Right lobe of liver (tissue), 6 donors: ENCODE measurements at regions not wholly inside any gene's neighbourhood (a gene's known extent, or its start where the extent isn't known, plus 50 kb on each side); places are given as distances from the start of the nearest gene placed in this dataset.

Experiments
- ATAC-seq, 4 donors: fragments of 200-7000 bp; cut with Tn5 transposase; one replicate each; pipeline ENCODE4 v1.9.1; 2020; ENCODE audit warnings: mild to moderate bottlenecking in 4 of 4, moderate library complexity in 4 of 4
- DNase-seq, 3 donors: peaks; one replicate each; pipeline ENCODE4 v3.0.0-alpha.2; 2020
- H3K27ac ChIP-seq, 3 donors: fragments of 200-600 bp; one replicate each; pipeline ENCODE4 v1.8.0; 2022
- H3K27me3 ChIP-seq, 2 donors: fragments of 200-600 bp; one replicate each; pipeline ENCODE4 v1.8.0; 2022
- H3K36me3 ChIP-seq, 4 donors: fragments of 200-600 bp; sonication (generic) in 1 of 4; one replicate each; pipeline versions ENCODE4 v1.5.1 to v1.8.0; 2017 to 2022; ENCODE audit warnings: control low read depth in 1 of 4
- H3K4me1 ChIP-seq, 4 donors: fragments of 200-600 bp; sonication (generic) in 1 of 4; one replicate each; pipeline versions ENCODE4 v1.5.1 to v1.8.0; 2017 to 2022; ENCODE audit warnings: control low read depth in 1 of 4
- H3K4me3 ChIP-seq, 3 donors: fragments of 200-600 bp; one replicate each; pipeline ENCODE4 v1.8.0; 2022
- H3K9me3 ChIP-seq, 4 donors: fragments of 200-600 bp; sonication (generic) in 1 of 4; one replicate each; pipeline versions ENCODE4 v1.5.1 to v1.8.0; 2017 to 2022; ENCODE audit warnings: control low read depth in 1 of 4
- POLR2A ChIP-seq: fragments of 450-650 bp; IDR thresholded peaks from one replicate; pipeline ENCODE4 v1.6.1; 2017; ENCODE audit warnings: antibody characterized with exemption, mild to moderate bottlenecking
- WGBS: methylation state at CpG from one replicate; pipeline ENCODE4 v1.1.6; 2018; ENCODE audit warnings: low coverage, low lambda C conversion rate; ENCODE audit not compliant: insufficient coverage; ENCODE audit errors: missing lambda C conversion rate; 5-methylcytosine and 5-hydroxymethylcytosine counted together
- intact Hi-C, 2 donors: fragments of 100-400 bp; cut with DNase I; formaldehyde crosslinking; loops; one replicate each; pipeline versions ENCODE4 v1.11.2 to v1.14.1; 2022
- TF ChIP-seq, protein P1 (sequence below), 4 donors: fragments of 200-600 bp in 3 of 4; fragments of 450-650 bp in 1 of 4; IDR thresholded peaks; one replicate each; pipeline versions ENCODE4 v1.5.1 to v1.8.0; 2016 to 2022; ENCODE audit warnings: antibody characterized with exemption in 4 of 4, mild to moderate bottlenecking in 2 of 4
- donor health status: DM: no; HTN: yes; CAD: no.
- donor health status: DM: no; HTN: no; CAD: no.
- donor health status: DM: no; HTN: no; CAD: no.
- donor health status: DM: no; HTN: yes; CAD: no.
- donor health status: DM: no; HTN: yes; CAD: no.

DNA sequence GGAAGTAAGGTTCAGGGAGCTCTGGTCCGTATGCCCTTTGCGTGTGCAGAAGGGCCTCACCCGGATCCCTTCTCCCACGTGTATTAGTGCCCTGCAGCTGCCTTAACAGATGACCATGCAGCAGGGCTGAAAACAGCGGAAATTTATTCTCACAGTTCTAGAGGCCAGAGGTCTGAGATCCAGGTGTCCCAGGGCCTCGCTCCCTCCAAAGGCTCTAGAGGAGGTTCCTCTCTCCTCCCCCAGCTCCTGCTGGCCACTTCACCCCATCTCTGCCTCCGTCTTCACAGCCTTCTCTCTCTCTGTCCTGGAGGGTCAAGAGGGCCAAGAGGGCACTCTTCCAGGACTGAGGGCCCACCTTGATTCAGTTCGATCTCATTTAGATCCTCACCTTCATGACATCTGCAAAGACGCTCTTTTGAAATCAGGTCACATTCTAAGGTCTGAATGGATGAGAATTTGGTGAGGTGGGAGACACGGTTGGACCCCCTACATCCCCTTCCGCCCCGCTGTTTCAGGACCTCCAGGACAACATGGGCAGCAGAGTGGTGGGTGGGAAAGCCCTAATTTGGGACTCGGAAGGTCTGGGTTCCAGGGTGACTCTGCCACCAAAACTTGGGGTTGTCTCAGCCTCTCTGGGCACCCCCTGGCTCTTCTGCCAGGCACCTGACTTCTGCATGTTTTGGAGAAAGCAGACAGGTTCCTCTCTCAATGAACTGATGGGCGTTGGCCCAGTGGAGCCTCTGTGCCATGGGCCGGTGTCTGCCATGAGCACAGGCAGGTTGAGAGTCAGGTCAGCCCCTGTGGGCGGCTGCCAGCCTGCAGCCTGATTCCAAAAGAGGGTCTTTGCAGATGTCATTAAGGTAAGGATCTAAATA lies 361.2 kb downstream of the SEC14L1 start:
- Histone ChIP-seq H3K9me3 (no peaks in the 10 kb centered on the region), H3K27me3 (no peaks in the 10 kb centered on the region), H3K4me1 (no peaks in the 10 kb centered on the region), H3K36me3 (peaks cover 0 to 8% (median 5%) of the 10 kb centered on the region in 4 donors), H3K4me3 (no peak overlapping the region), H3K27ac (no peak overlapping the region)
- ATAC-seq (no peak), DNase-seq (peak in 2 of 3 donors; percentile 22 to 33)
- TF ChIP-seq POLR2A = no peak
- TF ChIP-seq, protein P1, sequence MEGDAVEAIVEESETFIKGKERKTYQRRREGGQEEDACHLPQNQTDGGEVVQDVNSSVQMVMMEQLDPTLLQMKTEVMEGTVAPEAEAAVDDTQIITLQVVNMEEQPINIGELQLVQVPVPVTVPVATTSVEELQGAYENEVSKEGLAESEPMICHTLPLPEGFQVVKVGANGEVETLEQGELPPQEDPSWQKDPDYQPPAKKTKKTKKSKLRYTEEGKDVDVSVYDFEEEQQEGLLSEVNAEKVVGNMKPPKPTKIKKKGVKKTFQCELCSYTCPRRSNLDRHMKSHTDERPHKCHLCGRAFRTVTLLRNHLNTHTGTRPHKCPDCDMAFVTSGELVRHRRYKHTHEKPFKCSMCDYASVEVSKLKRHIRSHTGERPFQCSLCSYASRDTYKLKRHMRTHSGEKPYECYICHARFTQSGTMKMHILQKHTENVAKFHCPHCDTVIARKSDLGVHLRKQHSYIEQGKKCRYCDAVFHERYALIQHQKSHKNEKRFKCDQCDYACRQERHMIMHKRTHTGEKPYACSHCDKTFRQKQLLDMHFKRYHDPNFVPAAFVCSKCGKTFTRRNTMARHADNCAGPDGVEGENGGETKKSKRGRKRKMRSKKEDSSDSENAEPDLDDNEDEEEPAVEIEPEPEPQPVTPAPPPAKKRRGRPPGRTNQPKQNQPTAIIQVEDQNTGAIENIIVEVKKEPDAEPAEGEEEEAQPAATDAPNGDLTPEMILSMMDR (IDR thresholded peaks at IDR 0.05) = no peak
- intact Hi-C loops = no loop called here
- WGBS = 92% methylated on average over 9 of the region's 16 CpGs

DNA sequence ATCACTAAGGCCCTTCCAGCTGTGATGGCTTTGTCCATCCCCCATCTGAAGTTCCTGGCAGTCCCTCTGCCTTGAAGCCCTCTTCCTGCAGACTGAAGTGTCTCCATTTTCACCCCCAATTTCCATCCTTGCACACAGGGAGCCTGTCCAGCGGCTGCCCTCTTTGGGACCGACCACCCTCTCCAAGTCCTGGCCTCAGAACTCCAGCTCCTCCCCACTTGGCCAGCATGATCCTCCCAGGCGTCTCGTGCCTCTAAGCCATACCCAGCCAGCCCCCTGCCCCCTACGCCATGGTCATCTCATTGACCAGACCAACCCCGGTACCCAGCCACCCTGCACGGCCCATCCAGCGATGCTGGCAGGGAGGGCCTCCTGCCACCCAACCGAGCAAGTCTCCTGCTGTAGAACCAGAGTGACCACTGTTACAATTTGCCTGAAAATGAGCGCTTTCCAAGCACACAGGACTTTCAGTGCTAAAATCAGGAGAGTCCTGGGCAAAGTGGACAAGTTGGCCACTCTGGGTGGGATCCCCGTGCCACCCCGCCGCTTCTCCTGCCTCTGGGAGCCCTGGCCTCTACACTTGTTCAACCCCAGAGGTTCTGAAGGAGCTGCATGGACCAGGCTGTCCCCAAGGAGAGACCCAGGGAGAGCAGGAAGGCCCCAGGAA lies 362.0 kb downstream of the SEC14L1 start:
- H3K36me3 ChIP-seq = peaks cover 0 to 8% (median 5%) of the 10 kb centered on the region in 4 donors
- no peaks in the 10 kb centered on the region for H3K9me3 ChIP-seq
- TF ChIP-seq, protein P1 (IDR thresholded peaks at IDR 0.05) = no peak
- no peak for TF ChIP-seq POLR2A
- H3K4me1 ChIP-seq = no peaks in the 10 kb centered on the region
- intact Hi-C loops = no loop called here
- no peak overlapping the region for H3K27ac ChIP-seq
- DNase-seq (peak in 2 of 3 donors; percentile 31 to 46), ATAC-seq (peak in 1 of 4 donors; percentile 12)
- H3K4me3 ChIP-seq = no peak overlapping the region
- H3K27me3 ChIP-seq = no peaks in the 10 kb centered on the region
- 90% methylated on average over 9 of the region's 13 CpGs for WGBS

- DNase-seq = peak in 2 of 3 donors; percentile 28 to 37
- Histone ChIP-seq H3K4me3 (no peak overlapping the region), H3K36me3 (peaks cover 0 to 8% (median 3%) of the 10 kb centered on the region in 4 donors), H3K27me3 (no peaks in the 10 kb centered on the region), H3K9me3 (no peaks in the 10 kb centered on the region), H3K4me1 (no peaks in the 10 kb centered on the region), H3K27ac (no peak overlapping the region)
- ATAC-seq = no peak
- 95% methylated on average over 3 of the region's 7 CpGs for WGBS
- intact Hi-C loops = no loop called here
- no peak for TF ChIP-seq POLR2A
- TF ChIP-seq, protein P1 (IDR thresholded peaks at IDR 0.05) = no peak
Measured at GRCh38 chr17:77503293-77503655, 362.5 kb downstream of the SEC14L1 start.

- H3K36me3 ChIP-seq = peaks cover 0 to 1% (median under 1%) of the 10 kb centered on the region in 4 donors
- no peaks in the 10 kb centered on the region for H3K27me3 ChIP-seq
- TF ChIP-seq POLR2A = no peak
- TF ChIP-seq, protein P1 (IDR thresholded peaks at IDR 0.05) = no peak
- intact Hi-C loops = no loop called here
- H3K9me3 ChIP-seq = no peaks in the 10 kb centered on the region
- no peaks in the 10 kb centered on the region for H3K4me1 ChIP-seq
- ATAC-seq = no peak
- H3K4me3 ChIP-seq = no peak overlapping the region
- WGBS = 79% methylated on average over 5 of the region's 18 CpGs
- no peak overlapping the region for H3K27ac ChIP-seq
- peak in 2 of 3 donors; percentile 30 to 32 for DNase-seq
Measured at GRCh38 chr17:77503916-77504651, 363.3 kb downstream of the SEC14L1 start.
